ENCODE measurements at regions not wholly inside any gene's neighbourhood (a gene's known extent, or its start where the extent isn't known, plus 50 kb on each side); places are given as distances from the start of the nearest gene placed in this dataset.

GRCh38 chr15:70480196-70480856 lies 283.0 kb downstream of the UACA start:
- intact Hi-C loops (cut with DNase I), result no loop called here

GRCh38 chr15:70479785-70480184 lies 283.6 kb downstream of the UACA start:
- 90% methylated on average over 12 of the region's 12 CpGs for WGBS
- peaks cover 3% of the 10 kb centered on the region for H3K4me1 ChIP-seq (replicated peaks)

More at GRCh38 chr15:70480196-70480856, 283.0 kb downstream of the UACA start:
- no peaks in the 10 kb centered on the region for H3K36me3 ChIP-seq
- WGBS, result 90% methylated on average over 7 of the region's 7 CpGs
- H3K27ac ChIP-seq, result no peak overlapping the region
- no peaks in the 10 kb centered on the region for H3K9me3 ChIP-seq
- no peaks in the 10 kb centered on the region for H3K27me3 ChIP-seq (replicated peaks; ENCODE audit: insufficient read depth)
- H3K4me3 ChIP-seq, result no peak overlapping the region
- TF ChIP-seq CTCF (IDR thresholded peaks at IDR 0.05) (no peak), POLR2AphosphoS5 (IDR thresholded peaks at IDR 0.05) (no peak)
- DNase-seq (ENCODE audit: low spot score), result no peak
- no peaks in the 10 kb centered on the region for H3K4me1 ChIP-seq (replicated peaks)

GRCh38 chr15:70479056-70479455 lies 284.3 kb downstream of the UACA start:
- TF ChIP-seq POLR2A (IDR thresholded peaks at IDR 0.05), result no peak
- Histone ChIP-seq H3K36me3 (no peaks in the 10 kb centered on the region), H3K9me3 (no peaks in the 10 kb centered on the region), H3K27ac (no peak overlapping the region), H3K4me3 (no peak overlapping the region), H3K27me3 (replicated peaks; ENCODE audit: insufficient read depth) (no peaks in the 10 kb centered on the region), H3K4me1 (replicated peaks) (peaks cover 3% of the 10 kb centered on the region)
- no peak for DNase-seq (ENCODE audit: low spot score)
- WGBS, result 85% methylated on average over 8 of the region's 8 CpGs
- intact Hi-C loops (cut with DNase I), result loop anchor here (10.0 kb wide), 1 partner anchor 764 kb away; no protein-coding TSS in a partner anchor

More at GRCh38 chr15:70479785-70480184, 283.6 kb downstream of the UACA start:
- Histone ChIP-seq H3K36me3 (no peaks in the 10 kb centered on the region), H3K4me3 (no peak overlapping the region), H3K9me3 (no peaks in the 10 kb centered on the region), H3K27me3 (replicated peaks; ENCODE audit: insufficient read depth) (no peaks in the 10 kb centered on the region), H3K27ac (no peak overlapping the region)
- no peak for DNase-seq (ENCODE audit: low spot score)
- intact Hi-C loops (cut with DNase I), result loop anchor here (10.0 kb wide), 1 partner anchor 765 kb away; no protein-coding TSS in a partner anchor
- no peak for TF ChIP-seq POLR2AphosphoS5 (IDR thresholded peaks at IDR 0.05)
- TF ChIP-seq POLR2A (IDR thresholded peaks at IDR 0.05), result no peak
- no peak for TF ChIP-seq CTCF (IDR thresholded peaks at IDR 0.05)

GRCh38 chr15:70478251-70478990 lies 284.9 kb downstream of the UACA start:
- no peak for TF ChIP-seq POLR2AphosphoS5 (IDR thresholded peaks at IDR 0.05)
- no peak for TF ChIP-seq CTCF (IDR thresholded peaks at IDR 0.05)
- TF ChIP-seq POLR2A (IDR thresholded peaks at IDR 0.05), result no peak
- Histone ChIP-seq H3K27ac (no peak overlapping the region), H3K4me1 (replicated peaks) (peaks cover 3% of the 10 kb centered on the region), H3K27me3 (replicated peaks; ENCODE audit: insufficient read depth) (no peaks in the 10 kb centered on the region), H3K4me3 (no peak overlapping the region), H3K9me3 (no peaks in the 10 kb centered on the region), H3K36me3 (no peaks in the 10 kb centered on the region)
- intact Hi-C loops (cut with DNase I), result loop anchor here (10.0 kb wide), 1 partner anchor 764 kb away; no protein-coding TSS in a partner anchor
- 80% methylated on average over 19 of the region's 19 CpGs for WGBS
- no peak for DNase-seq (ENCODE audit: low spot score)

- Histone ChIP-seq H3K27ac (no peak overlapping the region), H3K36me3 (no peaks in the 10 kb centered on the region), H3K27me3 (replicated peaks; ENCODE audit: insufficient read depth) (no peaks in the 10 kb centered on the region), H3K4me3 (no peak overlapping the region), H3K4me1 (replicated peaks) (peaks cover 3% of the 10 kb centered on the region), H3K9me3 (no peaks in the 10 kb centered on the region)
- intact Hi-C loops (cut with DNase I), result loop anchor here (10.0 kb wide), 1 partner anchor 763 kb away; no protein-coding TSS in a partner anchor
- 86% methylated on average over 9 of the region's 9 CpGs for WGBS
- DNase-seq (ENCODE audit: low spot score), result no peak
- TF ChIP-seq CTCF (IDR thresholded peaks at IDR 0.05), result no peak
- TF ChIP-seq POLR2A (IDR thresholded peaks at IDR 0.05), result no peak
- TF ChIP-seq POLR2AphosphoS5 (IDR thresholded peaks at IDR 0.05), result no peak
Observed at GRCh38 chr15:70477750-70478250, 285.6 kb downstream of the UACA start.

All from prostate gland (tissue), 2 donors.